ENCODE measurements at regions not wholly inside any gene's neighbourhood (a gene's known extent, or its start where the extent isn't known, plus 50 kb on each side); places are given as distances from the start of the nearest gene placed in this dataset.

DNA sequence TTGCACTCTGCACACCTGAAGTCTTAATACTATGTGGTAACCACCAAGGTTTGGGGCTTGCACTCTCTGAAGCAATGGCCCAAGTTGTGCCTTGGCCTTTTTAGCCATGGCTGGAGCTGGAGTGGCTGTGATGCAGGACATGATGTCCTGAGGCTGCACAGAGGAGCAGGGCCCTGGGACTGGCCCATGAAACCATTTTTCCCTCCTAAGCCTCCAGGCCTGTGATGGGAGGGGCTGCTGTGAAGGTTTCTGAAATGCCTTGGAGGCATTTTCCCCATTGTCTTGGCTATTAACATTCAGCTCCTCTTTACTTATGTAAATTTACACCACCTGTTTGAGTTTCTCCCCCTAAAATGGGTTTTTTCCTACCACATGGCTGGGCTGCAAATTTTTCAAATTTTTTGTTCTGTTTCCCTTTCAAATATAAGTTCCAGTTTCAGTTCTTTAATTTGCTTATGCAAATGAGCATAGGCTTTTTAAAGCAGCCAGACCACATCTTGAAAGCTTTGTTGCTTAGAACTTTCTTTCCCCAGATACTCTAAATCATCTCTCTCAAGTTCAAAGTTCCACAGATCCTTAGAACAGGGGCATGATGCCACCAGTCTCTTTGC, 237.4 kb upstream of the DMAC1 start:
- Histone ChIP-seq H3K9me3 (peaks cover 6 to 29% of the 10 kb centered on the region in 2 donors), H3K36me3 (no peaks in the 10 kb centered on the region), H3K27me3 (no peaks in the 10 kb centered on the region), H3K27ac (no peak overlapping the region), H3K4me3 (no peak overlapping the region), H3K4me1 (no peaks in the 10 kb centered on the region)
- no peak for DNase-seq (ENCODE audit: low spot score in 2 of 2)
- TF ChIP-seq POLR2A (IDR thresholded peaks at IDR 0.05), result no peak
- TF ChIP-seq, protein P1, sequence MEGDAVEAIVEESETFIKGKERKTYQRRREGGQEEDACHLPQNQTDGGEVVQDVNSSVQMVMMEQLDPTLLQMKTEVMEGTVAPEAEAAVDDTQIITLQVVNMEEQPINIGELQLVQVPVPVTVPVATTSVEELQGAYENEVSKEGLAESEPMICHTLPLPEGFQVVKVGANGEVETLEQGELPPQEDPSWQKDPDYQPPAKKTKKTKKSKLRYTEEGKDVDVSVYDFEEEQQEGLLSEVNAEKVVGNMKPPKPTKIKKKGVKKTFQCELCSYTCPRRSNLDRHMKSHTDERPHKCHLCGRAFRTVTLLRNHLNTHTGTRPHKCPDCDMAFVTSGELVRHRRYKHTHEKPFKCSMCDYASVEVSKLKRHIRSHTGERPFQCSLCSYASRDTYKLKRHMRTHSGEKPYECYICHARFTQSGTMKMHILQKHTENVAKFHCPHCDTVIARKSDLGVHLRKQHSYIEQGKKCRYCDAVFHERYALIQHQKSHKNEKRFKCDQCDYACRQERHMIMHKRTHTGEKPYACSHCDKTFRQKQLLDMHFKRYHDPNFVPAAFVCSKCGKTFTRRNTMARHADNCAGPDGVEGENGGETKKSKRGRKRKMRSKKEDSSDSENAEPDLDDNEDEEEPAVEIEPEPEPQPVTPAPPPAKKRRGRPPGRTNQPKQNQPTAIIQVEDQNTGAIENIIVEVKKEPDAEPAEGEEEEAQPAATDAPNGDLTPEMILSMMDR (IDR thresholded peaks at IDR 0.05), result no peak
- TF ChIP-seq POLR2AphosphoS5 (IDR thresholded peaks at IDR 0.05), result no peak
- intact Hi-C loops (cut with DNase I; ENCODE audit: low total_unique reads), result no loop called here

DNA sequence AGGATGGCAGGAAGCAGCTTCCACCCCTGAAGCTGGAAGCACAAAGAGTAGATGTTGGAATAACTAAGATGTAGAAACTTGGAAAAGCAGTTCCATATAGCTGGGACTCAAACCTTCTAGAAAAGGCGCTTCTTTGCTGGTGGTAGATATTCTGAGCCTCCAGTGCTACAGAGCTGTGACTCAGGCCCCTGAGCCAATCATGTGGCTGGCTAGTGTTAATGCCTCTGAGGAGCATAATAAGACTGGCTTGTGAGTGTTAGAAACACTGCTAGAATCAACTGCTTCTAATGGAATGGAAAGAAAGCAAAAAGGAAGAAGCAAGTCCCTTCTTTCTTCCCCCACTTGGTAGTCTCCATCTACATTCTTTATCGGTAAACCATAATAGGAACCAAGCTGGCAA, 234.2 kb upstream of the DMAC1 start:
- TF ChIP-seq, protein P1 (IDR thresholded peaks at IDR 0.05), result no peak
- TF ChIP-seq POLR2A (IDR thresholded peaks at IDR 0.05), result no peak
- TF ChIP-seq POLR2AphosphoS5 (IDR thresholded peaks at IDR 0.05), result no peak
- H3K4me1 ChIP-seq, result no peaks in the 10 kb centered on the region

DNA sequence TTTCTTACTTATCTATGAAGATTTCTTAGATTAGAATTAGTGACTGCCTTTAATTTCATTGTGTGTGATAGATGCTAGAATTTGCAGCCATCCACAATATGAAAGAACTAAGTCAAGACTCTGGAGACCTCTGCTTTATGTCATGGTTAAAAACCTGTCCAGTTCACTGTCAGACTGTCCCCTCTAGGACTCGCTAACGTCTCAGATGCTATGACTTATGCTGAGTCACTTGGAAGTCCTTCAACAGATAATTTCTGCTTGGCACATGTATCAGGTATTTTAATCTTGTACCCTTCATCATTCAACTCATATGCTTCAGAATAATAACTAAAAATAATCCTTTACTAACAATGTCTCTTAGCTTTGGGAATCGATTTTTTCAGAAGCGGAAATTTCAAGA, 230.5 kb upstream of the DMAC1 start:
- Histone ChIP-seq H3K27ac (no peak overlapping the region), H3K4me3 (no peak overlapping the region), H3K27me3 (no peaks in the 10 kb centered on the region), H3K36me3 (no peaks in the 10 kb centered on the region), H3K9me3 (no peaks in the 10 kb centered on the region), H3K4me1 (no peaks in the 10 kb centered on the region)
- TF ChIP-seq POLR2A (IDR thresholded peaks at IDR 0.05) (no peak), POLR2AphosphoS5 (IDR thresholded peaks at IDR 0.05) (no peak)
- TF ChIP-seq, protein P1 (IDR thresholded peaks at IDR 0.05), result no peak
- DNase-seq (ENCODE audit: low spot score in 2 of 2), result no peak
- intact Hi-C loops (cut with DNase I; ENCODE audit: low total_unique reads), result no loop called here

More for the DNA sequence above, 234.2 kb upstream of the DMAC1 start:
- Histone ChIP-seq H3K27ac (no peak overlapping the region), H3K9me3 (peaks cover 6 to 12% of the 10 kb centered on the region in 2 donors), H3K4me3 (no peak overlapping the region), H3K36me3 (no peaks in the 10 kb centered on the region), H3K27me3 (no peaks in the 10 kb centered on the region)
- no peak for DNase-seq (ENCODE audit: low spot score in 2 of 2)
- intact Hi-C loops (cut with DNase I; ENCODE audit: low total_unique reads), result no loop called here

DNA sequence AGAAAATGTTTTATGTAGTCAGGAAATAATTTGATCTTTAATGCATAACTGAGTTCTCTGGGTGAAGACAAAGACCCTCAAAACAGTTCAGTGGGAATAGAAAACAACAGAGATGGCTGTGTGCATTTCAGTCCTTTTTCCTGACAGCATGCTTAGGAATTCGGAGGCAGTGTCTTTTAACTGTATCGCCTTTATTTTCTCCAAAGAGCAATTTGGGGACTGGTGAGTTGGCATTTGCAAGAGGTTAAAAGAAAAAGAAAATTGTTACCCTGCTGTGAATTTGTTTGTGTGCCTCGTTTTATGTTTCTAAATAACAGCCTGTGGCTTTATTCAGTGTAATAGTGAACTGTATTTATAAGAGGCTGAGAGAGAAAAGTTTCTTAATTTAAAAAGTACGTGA, 227.8 kb upstream of the DMAC1 start:
- intact Hi-C loops (cut with DNase I; ENCODE audit: low total_unique reads), result no loop called here
- no peak overlapping the region for H3K27ac ChIP-seq
- H3K36me3 ChIP-seq, result no peaks in the 10 kb centered on the region
- H3K4me3 ChIP-seq, result no peak overlapping the region
- peaks cover 3 to 6% of the 10 kb centered on the region in 2 donors for H3K9me3 ChIP-seq
- H3K27me3 ChIP-seq, result no peaks in the 10 kb centered on the region
- H3K4me1 ChIP-seq, result no peaks in the 10 kb centered on the region
- TF ChIP-seq POLR2AphosphoS5 (IDR thresholded peaks at IDR 0.05), result no peak
- TF ChIP-seq, protein P1 (IDR thresholded peaks at IDR 0.05), result no peak
- no peak for TF ChIP-seq POLR2A (IDR thresholded peaks at IDR 0.05)
- no peak for DNase-seq (ENCODE audit: low spot score in 2 of 2)

DNA sequence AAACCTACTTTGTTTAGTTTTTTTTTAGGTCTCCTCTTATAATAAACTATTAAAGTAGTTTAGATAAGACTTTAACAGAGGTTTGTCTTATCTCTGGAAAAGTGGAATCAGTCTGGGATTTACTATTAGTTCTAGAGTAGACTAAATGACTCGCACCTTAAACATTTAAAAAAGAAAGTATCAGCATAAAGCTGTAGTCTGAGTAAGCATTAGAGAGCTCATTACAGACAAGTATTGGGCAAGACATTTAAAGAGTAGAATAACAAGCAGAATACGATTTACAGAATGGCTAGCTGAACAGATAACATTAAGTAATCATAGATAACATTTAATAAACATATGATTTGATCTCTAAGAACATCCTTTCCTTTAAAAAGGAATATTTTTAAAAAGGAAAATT, 226.0 kb upstream of the DMAC1 start:
- no peak for DNase-seq (ENCODE audit: low spot score in 2 of 2)

More for the DNA sequence above, 226.0 kb upstream of the DMAC1 start:
- Histone ChIP-seq H3K9me3 (peaks cover 3 to 7% of the 10 kb centered on the region in 2 donors), H3K27me3 (no peaks in the 10 kb centered on the region), H3K36me3 (no peaks in the 10 kb centered on the region), H3K4me1 (no peaks in the 10 kb centered on the region), H3K4me3 (no peak overlapping the region), H3K27ac (no peak overlapping the region)
- intact Hi-C loops (cut with DNase I; ENCODE audit: low total_unique reads), result no loop called here
- TF ChIP-seq POLR2AphosphoS5 (IDR thresholded peaks at IDR 0.05) (no peak), POLR2A (IDR thresholded peaks at IDR 0.05) (no peak)
- TF ChIP-seq, protein P1 (IDR thresholded peaks at IDR 0.05), result no peak
